ENCODE measurements at regions not wholly inside any gene's neighbourhood (a gene's known extent, or its start where the extent isn't known, plus 50 kb on each side); places are given as distances from the start of the nearest gene placed in this dataset.

DNA sequence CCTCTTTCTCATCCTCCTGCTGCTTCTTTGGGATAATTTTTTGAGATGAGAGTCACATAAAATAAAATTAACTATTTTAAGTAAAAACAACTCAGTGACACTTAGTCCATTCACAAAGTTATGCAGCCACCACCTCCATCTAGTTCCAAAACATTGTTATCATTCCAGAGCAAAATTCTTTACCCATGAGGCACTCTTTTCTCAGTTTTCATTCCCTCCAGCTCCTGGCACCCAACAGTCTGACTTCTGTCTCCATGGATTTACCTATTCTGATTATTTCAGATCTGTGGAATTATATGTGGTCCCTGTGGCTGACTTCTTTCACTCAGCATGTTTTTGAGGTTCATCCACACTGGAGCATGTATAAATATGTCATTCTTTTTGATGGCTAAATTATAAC lies 239.9 kb upstream of the DYNLRB2 start:
- no peak for DNase-seq (ENCODE audit: low spot score)

DNA sequence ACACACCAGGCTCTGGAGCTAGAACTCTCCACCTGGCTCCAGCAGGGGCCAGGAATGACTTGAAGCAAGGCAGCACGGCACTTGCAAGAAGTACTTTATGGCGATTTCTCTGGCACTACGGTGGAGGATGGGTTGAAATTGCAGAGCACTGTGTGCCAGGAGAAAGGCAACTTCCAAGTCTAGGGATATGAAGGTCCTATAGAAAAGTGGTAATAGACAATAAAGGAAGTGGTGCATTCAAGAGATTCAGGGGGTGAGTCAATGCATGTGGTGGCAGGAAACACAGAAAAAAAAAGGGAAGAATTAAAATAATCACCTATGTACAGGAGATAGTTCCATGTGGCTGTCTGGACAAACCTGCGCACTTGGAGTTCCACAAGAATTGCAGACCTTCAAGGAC lies 240.3 kb upstream of the DYNLRB2 start:
- no peak for DNase-seq (ENCODE audit: low spot score)

DNA sequence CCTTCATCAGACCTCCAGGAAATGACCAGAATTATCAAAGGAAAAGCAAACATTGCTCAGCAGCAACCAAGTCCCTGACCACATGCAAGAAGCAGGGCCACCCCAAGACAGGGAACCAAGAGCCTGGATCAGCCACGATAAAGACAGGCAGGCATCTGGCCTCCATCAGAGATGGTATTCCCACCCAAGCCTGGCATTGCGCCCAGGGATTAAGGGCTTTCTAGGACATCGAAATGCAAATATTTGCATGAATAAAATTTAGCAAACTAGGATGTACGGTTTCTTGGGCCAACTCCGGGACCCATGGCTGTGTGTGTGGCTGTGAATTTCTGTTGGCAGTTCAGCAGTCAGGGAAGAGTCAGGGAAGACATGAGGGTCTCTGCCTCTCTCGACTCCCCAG lies 241.4 kb upstream of the DYNLRB2 start:
- no peak for DNase-seq (ENCODE audit: low spot score)

DNA sequence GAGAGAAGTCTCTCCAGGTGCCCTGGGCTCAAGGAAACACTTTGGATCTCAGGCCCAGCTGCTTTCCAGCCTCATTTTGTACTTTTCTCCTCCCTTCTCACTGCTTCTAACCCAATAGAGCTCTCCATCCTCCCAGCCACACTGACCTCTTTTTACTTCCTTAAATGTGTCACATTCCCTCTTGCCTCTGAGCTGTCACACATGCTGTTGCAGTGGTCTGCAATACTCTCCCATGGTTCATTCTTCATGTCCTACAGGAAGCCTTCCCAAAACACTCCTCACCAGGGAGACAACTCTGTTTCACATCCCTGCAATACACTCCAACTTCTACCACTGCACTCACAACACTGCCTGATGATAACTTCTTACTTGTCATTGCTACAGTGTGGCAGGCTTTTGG lies 242.1 kb upstream of the DYNLRB2 start:
- no peak for DNase-seq (ENCODE audit: low spot score)

DNA sequence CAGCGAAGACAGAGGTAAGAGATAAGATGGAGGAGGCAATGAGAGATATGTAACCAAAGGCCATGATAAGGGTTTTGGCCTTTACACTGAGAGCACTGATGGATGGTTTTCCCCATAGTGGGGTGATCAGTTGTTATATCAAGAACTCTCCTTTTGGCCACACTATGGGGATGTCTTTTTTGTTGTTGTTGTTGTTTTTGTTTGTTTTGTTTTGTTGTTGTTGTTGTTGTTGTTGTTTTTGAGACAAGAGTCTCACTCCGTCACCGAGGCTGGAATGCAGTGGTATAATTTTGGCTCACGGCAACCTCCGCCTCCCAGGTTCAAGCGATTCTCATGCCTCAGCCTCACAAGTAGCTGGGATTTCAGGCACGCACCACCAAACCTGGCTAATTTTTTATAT lies 244.8 kb upstream of the DYNLRB2 start:
- no peak for DNase-seq (ENCODE audit: low spot score)

DNA sequence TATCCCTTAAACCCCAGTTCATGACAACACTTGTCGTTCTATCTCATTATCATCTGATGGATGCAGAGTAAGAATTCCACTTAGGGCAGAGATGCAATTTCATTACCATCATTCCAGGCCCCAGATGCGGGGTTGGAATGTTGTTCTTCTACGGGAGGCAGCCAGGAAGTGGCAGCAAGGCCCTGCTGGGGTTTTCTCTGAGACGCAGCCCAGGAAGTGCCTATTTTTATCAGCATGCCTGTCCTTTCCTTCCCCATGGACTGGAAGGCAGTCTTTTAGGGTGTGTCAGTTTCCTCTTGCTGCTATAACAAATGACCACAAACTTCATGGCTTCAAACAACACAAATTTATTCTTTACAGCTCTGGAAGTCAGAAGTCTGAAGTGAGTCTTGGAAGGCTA lies 246.6 kb upstream of the DYNLRB2 start:
- no peak for DNase-seq (ENCODE audit: low spot score)

DNA sequence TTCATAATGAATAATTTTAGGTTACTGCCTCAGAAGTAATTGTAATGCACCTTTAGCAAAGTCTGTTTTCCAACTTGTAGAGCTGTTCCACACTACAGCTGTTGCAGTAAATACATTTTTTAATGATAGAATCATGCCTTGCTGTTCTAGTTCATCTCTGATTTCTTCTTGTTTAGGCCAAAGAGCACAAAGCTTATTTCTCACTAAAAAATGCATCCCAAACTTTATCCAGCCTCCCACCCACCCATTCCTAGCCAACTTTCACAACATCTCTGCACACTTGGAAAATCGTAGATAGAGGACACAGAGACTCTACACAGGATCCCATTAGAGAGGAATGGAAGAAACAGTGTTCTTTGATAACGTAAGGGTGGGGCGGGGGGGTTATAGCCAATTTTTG lies 252.2 kb upstream of the DYNLRB2 start:
- DNase-seq (ENCODE audit: low spot score), result no peak

DNA sequence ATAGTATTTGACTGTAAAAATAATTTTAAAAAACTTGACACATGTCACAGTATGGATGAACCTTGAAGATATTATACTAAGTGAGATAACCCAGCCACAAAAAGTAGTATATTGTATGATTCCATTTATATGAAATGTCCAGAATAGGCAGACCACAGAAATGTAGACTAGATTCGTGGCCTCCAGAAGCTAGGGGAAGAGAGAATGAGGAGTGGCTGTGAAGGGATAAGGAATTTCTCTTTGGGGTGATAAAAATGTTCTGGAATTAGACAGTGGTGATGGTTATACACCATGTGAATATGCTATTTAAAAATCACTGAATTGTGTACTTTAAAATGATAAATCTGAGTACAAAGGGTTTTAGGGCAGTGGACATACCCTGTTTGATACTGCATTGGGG lies 253.1 kb upstream of the DYNLRB2 start:
- no peak for DNase-seq (ENCODE audit: low spot score)

DNA sequence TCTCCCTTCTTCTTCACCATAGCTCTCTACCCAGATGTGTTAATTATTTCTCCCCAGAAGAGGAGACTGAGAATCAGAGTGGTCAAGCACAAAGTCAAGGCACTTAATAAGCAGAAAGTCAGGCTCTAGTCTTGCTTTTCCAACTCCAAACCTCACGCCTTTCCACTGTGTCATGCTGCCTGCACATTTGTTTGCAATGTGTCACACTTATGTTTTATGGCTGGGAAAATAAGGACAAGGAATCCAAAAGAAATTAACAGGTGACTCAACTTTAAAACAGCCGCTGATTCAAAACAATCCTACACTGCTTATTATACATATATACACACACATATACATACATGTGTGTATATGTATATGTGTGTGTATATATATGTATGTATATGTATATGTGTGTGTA lies 255.7 kb upstream of the DYNLRB2 start:
- no peak for DNase-seq (ENCODE audit: low spot score)

DNA sequence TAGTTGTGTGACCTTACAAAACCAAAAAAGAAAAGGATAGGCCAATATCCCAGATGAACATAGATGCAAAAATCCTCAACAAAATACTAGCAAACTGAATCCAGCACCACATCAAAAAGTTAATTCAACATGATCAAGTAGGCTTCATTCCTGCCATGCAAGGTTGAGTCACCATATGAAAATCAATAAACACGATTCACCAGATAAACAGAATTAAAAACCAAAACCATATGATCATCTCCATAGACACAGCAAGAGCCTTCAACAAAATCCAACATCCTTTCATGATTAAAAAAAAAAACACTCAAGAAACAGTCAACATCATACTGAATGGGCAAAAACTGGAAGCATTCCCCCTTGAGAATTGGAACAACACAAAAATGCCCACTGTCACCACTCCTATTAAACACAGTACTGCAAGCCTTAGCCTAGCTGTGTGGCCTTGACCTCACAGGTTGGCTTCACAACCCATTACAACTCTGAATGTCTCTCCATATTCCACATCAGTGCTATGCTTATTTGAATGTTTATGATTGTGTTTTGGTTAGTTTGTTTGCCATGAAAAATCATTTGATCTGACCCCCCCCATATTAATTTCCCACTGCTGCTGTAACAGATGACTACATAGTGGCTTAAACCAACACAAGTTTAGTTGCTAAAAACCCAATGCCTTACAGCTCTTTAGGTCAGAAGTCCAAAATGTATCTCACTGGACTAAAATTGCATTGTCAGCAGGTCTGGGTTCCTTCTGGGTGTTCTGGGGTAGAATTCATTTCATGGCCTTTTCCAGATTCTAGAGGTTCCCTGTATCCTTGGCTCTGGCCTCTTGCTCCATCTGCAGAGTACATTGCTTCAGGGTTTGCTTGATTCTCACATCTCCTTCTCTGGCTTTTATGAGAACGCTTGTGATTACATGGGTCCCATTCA lies 257.1 kb upstream of the DYNLRB2 start:
- no peak for DNase-seq (ENCODE audit: low spot score)

DNA sequence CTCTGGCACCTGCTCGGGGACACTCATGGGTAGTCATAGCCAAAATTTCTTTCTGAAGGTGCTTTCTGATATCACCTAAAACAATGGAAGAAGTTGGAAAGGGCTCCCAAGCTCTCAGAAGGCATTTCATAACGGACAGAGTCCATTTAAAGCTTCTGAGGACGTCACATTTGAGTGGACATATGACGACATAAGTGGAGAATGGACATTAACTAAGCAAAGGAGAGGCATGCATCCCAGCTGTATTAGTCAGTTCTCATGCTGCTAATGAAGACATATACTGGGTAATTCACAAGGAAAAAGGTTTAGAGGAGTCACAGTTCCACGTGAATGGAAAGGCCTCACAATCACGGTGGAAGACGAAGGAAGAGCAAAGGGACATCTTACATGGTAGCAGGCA lies 260.2 kb upstream of the DYNLRB2 start:
- no peak for DNase-seq (ENCODE audit: low spot score)

DNA sequence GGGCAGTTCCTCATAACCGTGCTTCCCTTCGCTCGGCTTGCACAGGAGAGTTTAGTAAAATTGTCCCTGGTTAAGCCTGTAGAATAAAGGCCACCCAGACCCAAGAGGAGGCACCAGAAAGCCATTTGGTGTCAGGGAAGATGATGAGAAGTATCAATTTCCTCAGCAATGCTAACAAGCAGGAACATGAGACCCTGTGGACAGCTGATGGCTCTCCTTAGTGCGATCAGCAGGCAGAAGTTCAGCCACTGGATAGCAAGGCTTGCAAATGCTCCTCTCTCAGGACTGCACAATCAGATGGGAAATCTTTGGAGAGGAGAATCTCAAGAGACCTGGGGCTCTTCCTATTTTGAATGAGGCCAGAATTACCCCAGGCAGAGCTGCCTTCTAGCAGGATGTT lies 261.1 kb upstream of the DYNLRB2 start:
- no peak for DNase-seq (ENCODE audit: low spot score)

DNA sequence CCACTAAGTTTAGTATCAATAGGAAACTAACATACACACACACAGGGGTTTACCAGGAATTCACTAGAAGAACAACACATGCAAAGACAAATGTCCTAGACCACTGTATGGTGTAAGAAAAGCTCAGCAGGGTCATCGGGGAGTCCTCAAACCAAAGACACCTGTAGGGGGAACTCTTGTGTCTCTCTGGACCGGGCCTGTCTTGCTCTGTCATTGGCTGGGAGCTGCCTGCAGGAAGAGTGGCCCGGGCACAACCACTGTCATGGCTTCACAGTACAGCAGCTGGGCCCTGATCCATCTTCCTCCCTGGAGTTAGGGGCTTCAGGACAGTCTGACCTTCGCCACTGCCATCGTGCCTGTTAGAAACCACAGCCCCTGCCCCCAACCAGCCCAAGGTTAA lies 263.6 kb upstream of the DYNLRB2 start:
- no peak for DNase-seq (ENCODE audit: low spot score)

DNA sequence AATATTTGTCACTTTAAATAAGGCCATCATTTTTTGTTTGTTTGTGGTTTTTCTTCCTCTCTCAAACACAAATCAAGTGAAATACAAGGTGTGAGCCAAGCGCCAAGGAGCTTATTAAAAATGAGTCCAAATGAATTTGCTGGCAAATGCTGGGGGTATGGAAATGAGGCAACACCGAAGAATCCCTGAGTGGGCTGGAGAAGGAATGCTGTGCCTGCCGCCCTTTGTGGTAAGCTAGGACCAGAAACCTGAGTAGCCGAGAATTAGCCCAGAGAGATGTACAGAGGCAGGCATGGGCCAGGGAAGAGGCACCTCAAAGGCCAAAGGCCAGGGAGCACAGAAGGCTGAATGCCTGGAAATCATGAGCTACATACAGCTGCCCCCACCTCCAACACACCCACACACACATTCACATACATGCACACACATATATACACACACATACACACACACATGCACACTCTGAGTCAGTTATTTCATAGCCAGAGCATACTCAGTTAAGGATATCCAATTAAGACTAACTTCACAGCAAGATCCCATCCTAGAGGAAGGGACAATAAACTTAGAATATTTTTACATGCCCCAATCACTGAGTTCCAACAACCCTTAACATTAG lies 266.1 kb upstream of the DYNLRB2 start:
- DNase-seq (ENCODE audit: low spot score), result no peak

DNA sequence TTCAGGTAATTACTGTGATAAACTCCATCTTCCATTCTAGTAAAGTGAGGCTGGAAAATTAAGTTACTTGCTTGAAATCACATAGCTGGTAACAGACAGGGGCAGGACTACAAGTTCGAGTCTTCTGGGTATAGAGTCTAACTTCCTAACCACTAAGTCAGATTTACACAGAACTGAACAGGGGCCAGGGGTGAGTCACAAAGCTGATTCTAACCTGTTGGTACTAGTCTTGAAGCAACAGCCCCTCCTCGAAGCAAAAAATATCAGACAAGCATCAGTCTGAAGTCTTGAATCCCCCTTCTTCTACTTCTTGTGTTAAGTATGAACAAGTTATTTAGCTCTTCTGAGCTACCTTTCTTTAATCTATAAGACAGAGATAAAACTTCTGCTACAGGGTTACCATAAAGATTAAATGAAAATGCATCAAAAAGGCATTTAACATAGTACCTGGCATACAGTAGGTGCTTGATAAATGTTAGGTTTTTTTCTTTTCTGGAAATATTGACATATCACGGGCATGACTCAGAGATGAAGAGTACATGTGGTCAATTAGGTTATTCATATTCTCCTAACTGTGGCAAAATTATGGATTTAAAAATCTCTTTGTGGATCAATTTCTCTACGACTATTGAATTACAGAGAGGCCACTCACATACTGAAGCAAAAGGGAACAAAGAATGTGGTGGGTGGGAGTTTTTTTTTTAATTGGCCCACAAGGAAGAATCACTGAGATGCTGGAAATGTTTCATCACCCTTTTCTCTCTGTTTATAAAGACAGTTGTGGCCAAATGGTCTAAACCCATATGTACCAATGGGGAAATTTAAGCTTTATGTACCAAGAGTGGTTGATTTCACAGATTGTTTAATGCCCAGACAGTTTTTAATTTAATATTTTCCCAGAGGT lies 266.9 kb upstream of the DYNLRB2 start:
- DNase-seq (ENCODE audit: low spot score), result no peak

DNA sequence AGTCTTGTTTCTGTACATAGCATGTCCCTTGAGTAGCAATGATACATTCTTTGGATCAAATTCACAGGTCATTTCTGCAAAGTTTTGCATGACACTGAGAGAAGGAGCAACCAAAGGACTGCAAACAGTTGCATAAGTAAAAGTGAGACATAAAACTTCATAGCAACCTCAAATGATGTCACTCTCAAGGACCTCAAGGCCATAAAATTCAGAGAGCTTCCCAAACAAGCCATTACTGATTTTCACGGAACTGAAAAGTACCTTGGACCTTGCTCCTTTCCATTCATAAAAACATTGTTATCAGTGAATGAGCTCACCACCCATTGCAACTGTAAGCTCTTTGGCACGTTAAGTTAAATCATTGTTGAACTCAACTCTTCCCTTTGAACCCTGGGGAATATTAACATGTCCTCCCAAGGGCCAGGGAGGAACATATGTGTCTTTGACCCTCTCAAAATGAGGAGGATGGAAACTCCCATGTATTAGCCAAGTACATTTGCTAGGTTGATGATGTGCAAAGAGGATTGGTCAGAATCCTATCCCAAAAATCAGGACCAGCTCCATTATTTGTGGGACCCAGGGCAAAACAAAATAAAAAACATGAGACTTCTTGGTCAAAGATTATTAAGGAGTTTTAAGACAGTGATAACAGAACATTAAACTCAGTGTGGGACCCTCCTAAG lies 275.0 kb upstream of the DYNLRB2 start:
- no peak for DNase-seq (ENCODE audit: low spot score)

DNA sequence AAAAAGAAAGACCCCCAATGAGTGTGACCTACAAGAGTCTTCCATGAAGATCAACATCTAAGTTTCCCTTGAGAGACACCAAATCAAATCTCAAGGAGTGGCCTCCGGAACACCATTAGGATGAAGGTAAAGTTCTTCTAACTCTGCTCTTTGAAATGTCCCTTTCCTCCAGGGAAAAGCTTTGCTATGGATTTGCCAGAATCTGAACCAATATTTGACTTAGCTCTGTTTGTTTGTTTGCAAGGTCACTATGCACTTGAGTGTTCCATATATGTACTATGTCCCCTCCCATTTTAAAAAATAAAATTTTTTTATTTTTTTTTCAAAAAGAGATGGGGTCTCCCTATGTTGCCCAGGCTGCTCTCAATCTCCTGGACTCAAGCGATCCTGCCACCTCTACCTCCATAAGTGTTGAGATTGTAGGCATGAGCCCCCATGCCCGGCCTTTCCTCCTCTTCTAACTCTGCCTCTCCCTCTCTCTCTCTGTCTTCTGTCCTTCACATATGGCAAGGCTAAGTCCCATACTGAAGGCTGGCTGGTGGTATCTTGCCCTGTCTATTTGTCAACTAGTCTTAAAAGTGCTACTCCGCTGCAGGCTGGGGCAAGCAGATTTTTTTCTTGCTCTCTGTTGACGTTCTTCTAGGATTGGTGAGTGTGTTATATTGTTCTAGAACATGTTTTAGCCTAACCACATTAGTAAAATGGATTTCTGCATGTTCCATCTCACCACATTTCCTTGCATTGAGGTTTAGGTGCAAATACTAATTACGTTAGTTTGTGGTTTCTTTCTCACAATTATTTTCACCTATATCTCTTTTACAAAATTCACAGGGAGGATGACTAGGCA lies 276.7 kb upstream of the DYNLRB2 start:
- no peak for DNase-seq (ENCODE audit: low spot score)

DNA sequence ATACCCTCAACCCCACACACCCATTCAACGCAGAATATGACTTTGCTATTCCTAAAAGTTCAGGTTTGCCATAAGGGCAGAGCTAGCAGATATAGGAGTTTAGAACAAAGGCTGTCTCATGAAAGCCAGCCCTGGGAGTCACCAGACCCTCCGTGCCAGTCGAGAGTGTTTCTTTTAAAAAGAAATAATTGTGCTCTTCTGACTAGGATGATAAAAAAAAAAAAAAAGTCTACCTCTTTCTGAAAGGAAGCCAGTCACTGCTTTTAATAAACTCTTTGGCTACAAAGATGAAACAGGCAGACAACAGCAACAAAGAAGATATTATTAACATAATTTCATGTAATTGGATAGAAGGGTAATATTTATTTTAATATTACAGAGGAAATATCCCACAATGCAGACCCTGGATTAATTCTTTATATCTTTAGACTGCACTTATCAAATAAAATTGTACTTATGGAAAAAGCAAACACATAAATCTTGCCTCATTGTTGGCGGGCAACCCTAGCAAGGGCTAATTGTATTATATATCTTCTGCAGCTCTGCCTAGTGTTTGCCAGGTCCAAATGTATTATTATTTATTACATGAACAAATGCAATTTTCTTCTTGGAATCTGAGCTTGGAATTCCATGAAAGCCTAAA lies 277.5 kb upstream of the DYNLRB2 start:
- DNase-seq (ENCODE audit: low spot score), result no peak

DNA sequence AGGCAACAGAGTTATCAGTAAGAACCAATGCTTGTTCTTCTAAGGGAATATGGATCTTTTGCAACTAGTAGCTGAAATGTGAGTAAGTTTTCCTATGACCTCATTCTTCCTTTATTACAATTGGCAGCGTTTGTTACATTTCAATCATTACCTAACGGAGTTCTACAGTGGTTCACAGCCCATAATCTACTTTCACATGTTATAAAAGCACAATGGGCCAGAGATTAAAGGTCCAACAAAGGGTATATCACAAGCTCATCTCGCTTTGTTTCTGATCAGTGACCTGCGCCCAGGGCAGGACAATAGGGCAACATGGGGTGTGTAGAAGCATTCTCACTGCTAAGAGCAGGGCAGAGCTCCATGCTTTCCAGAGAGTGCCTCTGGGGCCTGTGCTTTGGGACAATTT lies 279.9 kb upstream of the DYNLRB2 start:
- no peak for DNase-seq (ENCODE audit: low spot score)

DNA sequence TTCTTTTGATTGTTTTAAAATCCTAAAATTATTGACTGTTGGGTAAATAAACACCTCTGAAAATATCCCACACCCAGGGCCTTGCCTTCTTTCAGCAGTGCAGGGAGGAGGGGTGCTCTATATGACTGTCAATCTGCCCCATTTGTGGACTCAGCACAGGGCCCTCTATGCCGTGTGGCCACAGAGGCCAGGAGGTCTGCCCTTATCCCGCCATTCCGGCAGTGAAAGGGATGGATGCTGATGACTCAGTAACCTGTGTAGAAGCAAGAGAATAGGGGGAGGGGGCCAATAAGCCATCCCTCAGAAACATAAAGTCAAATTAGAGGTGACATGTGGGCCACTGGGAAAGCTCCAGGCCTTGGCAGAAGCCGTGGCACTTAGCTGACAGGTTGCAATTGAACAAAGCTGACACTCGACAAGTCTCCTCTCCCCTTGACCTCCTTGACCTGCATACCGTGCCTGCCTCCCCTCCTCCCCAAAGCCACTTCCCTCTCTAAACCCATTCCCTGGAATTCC lies 281.4 kb upstream of the DYNLRB2 start:
- DNase-seq (ENCODE audit: low spot score), result no peak

Data from pons (tissue), 1 donor.